Stimulated activated CD4-positive, alpha-beta T cell treated with anti-CD3 and anti-CD28 coated beads, Interleukin-15, amount 100 ng/mL, for 1 hour (primary cell): ENCODE measurements at regions not wholly inside any gene's neighbourhood (a gene's known extent, or its start where the extent isn't known, plus 50 kb on each side); places are given as distances from the start of the nearest gene placed in this dataset.
"Not testable (repeated sequence)": the region's sequence is repeated elsewhere in the genome, so short reads cannot be mapped to it uniquely, and the experiment has no call there.

ENCODE experiments used
- DNase-seq, 2 donors: peaks; one replicate each; pipeline ENCODE4 v3.0.0-alpha.2; 2020; ENCODE audit warnings: low read depth in 1 of 2, low spot score in 1 of 2

GRCh38 chr3:124621498-124621897 lies 108.8 kb upstream of the UMPS start:
- no peak for DNase-seq

- DNase-seq = no peak
Observed at GRCh38 chr3:124625074-124625473, 105.2 kb upstream of the UMPS start.

- no peak for DNase-seq
Observed at GRCh38 chr3:124627501-124627908, 102.7 kb upstream of the UMPS start.

DNA sequence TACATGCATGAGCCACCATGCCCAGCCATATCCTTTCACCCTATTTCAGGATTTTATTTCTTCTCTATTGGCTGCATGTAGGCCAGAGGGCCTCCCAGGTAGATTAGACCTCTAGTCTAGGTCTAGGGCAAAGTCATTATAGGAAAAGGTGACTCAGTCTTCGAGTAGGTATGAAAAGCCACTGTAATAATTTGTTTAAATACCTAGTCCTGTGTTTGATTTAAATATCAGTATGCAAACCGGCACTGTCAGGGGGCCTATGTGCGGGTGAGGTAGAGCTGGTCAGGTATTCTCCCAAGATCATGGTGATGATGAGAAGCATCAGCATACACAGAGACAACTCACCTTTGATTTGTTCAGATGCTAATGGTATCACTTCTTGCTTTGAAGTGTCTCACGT lies 101.4 kb upstream of the UMPS start:
- no peak for DNase-seq

DNA sequence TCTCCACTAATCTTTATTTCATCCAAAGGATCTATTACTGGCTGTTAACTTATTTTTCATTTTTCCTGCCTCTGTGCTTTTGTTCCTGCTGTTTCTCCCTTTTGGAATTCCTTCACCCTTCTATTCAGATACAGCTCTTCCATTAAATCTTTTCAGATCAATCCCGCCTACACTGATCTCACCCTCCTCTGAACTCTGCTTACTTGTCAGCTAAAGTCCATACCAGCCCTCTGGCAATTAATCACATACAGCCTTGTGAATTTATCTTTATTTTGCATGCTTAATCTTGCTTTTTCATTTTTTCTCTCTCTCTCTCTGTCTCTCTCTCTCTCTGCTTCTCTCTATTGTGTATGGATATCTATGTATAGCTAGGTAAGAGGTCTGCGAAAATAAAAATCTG lies 100.8 kb upstream of the UMPS start:
- no peak for DNase-seq

- no peak for DNase-seq
Observed at GRCh38 chr3:124630960-124631359, 99.3 kb upstream of the UMPS start.

- DNase-seq = no peak
Observed at GRCh38 chr3:124631727-124632126, 98.5 kb upstream of the UMPS start.

- no peak for DNase-seq
Observed at GRCh38 chr3:124632566-124633140, 97.6 kb upstream of the UMPS start.

- DNase-seq = no peak
Observed at GRCh38 chr3:124633524-124633923, 96.7 kb upstream of the UMPS start.

DNA sequence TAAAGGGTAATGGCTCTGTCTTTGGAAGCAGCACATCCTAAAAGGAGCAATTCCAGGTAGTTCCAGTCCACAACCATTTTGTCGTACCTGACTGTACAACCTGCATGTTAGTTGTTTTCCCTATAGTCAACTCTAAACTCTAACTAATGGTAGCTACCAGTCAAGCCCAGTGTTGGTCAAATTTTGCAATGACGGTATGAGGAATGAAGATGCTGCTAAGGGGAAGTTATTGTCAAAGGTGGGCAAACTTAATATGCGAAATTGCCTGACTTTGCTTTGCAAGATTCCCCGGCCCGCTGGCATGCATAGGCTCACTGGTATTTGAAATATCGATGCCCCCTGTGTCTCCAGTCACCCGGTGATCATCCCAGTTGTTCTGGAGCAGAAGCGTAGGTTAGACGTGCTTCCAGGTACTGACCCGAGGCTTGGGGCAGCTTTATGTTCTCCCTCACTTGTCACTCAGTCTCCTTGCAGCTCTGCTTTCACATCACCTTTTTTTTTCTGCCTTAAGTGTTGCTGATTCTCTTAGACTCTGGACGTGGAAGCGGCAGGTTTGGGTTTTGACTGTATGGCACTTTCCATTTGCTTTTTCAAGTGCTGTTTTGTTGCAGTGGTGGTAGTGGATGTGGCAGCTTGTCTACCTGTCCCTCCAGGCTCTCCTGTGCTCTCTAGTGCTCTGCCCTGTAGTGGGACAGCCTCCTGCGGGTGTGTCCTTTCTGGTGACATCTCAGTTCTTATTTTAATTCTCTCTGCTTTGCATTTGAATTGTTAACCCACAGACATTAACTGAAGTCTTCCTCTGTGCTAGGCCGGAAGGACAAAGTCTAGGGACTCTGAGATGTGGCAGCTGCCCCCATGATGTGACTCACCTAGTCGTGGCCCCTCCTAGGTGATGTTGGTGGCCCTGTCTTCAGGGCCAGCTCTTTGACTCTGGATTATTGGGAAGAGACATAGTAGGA lies 95.8 kb upstream of the UMPS start:
- DNase-seq = no peak

DNA sequence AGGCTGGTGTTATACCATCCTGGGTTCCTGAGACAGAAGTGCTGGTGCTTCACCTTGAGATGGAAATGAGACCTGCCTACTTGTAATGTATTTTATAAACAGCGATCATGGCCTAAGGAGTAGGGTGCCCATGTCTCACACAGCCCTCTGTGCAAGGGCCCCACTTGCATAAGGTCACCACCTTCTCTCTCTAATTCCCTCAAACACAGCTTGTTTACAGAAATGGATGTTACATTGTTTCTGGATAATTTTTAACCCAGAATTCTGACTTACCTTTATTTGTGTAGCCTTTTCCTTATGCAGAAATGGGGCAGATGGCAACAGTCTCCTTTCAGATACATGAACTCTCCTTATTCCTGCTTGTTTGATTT lies 95.1 kb upstream of the UMPS start:
- DNase-seq = no peak

- DNase-seq = no peak
Observed at GRCh38 chr3:124636101-124636862, 94.0 kb upstream of the UMPS start.

- DNase-seq = no peak
Observed at GRCh38 chr3:124636863-124637296, 93.4 kb upstream of the UMPS start.

- DNase-seq = no peak
Observed at GRCh38 chr3:124639406-124640237, 90.6 kb upstream of the UMPS start.

DNA sequence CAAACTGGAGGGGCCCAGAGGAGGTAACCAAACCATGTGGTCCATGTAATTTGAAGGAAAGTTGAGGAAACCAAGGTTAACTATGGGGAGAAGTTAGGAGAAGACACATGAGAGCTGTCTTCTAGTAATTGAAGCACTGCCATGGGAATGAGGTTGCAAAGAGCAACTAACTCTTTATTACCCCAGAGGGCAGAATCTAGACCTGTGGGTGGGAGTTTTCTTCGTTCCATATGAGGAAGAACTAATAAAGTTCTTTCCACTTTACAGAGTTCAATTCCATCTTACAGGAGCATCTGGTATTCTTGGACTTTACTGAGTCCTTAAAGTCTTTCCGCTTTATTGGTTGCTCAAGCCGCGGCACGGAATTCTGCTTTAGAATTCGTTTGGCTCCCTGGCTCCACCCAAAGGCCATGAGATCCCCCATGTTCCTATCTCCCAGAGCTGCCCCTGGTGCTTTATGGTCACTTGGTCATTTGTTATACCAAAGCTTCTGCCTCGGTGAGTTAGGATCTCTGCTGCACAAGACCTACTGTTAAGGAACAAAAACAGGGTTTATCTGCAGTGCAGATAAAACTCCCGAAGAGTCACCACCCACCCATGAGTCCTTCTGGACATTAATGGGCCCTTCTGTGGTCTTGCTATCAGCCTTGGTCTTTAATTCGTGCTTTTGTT lies 89.5 kb upstream of the UMPS start:
- no peak for DNase-seq

GRCh38 chr3:124643453-124643852 lies 86.8 kb upstream of the UMPS start:
- DNase-seq = no peak

- not testable (repeated sequence) for DNase-seq
Observed at GRCh38 chr3:124646186-124646585, 84.1 kb upstream of the UMPS start.

- no peak for DNase-seq
Observed at GRCh38 chr3:124648551-124648950, 81.7 kb upstream of the UMPS start.

GRCh38 chr3:124650798-124651197 lies 79.5 kb upstream of the UMPS start:
- DNase-seq = no peak

GRCh38 chr3:124651416-124651815 lies 78.8 kb upstream of the UMPS start:
- not testable (repeated sequence) for DNase-seq
